ENCODE measurements at regions not wholly inside any gene's neighbourhood (a gene's known extent, or its start where the extent isn't known, plus 50 kb on each side); places are given as distances from the start of the nearest gene placed in this dataset.

DNA sequence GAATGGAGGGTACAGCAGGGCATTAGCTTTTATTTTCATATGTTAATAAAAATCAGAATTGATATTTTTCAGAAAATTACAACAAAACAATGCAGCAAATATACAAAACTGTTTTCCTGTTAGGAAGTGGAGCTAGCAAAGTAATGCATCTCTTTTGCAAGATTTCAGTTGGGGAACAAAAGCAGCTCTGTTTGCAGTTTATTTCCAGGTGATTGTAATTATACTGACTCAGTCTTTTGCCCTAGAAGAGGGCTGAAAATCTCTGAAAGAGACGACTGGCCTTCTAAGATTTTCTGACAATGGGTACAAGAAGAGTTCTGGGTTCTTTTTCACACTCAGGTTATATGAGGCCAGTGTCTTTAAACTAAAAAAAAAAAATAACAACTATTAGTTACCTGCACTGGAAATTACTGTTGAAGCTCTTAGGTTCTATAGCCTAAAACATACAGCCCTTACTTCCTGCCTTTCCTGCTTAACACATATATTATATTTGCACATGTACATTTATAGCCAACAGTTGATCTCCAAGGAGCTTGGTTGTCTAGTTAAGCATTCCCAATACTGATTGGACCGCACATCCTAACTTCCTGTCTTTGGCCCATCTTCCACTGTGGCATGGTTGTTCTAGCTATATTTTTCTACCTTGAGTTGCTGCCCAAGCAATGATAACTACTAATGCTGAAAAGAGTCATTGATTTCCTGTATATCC lies 199.1 kb upstream of the KRR1 start:
- POLR2A ChIA-PET = no interaction called here
- no peak overlapping the region for H3K4me3 Mint-ChIP-seq
- TF ChIP-seq, protein P1, sequence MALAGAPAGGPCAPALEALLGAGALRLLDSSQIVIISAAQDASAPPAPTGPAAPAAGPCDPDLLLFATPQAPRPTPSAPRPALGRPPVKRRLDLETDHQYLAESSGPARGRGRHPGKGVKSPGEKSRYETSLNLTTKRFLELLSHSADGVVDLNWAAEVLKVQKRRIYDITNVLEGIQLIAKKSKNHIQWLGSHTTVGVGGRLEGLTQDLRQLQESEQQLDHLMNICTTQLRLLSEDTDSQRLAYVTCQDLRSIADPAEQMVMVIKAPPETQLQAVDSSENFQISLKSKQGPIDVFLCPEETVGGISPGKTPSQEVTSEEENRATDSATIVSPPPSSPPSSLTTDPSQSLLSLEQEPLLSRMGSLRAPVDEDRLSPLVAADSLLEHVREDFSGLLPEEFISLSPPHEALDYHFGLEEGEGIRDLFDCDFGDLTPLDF (CRISPR knock-in tag; IDR thresholded peaks at IDR 0.05) = no peak
- TF ChIP-seq MYBL2 (CRISPR knock-in tag; IDR thresholded peaks at IDR 0.05) (no peak), TCF7 (CRISPR knock-in tag; IDR thresholded peaks at IDR 0.05; ENCODE audit: low read depth) (no peak), PRRX2 (CRISPR knock-in tag; IDR thresholded peaks at IDR 0.05) (no peak), NR1H2 (CRISPR knock-in tag; IDR thresholded peaks at IDR 0.05) (no peak), SP1 (CRISPR knock-in tag; conservative IDR thresholded peaks at IDR 0.05) (no peak), GRHL2 (CRISPR knock-in tag; IDR thresholded peaks at IDR 0.05; ENCODE audit: insufficient replicate concordance, severe bottlenecking) (no peak), ZNF121 (CRISPR knock-in tag; IDR thresholded peaks at IDR 0.05) (no peak), HMGA2 (CRISPR knock-in tag; IDR thresholded peaks at IDR 0.05) (no peak), CBFB (CRISPR knock-in tag; IDR thresholded peaks at IDR 0.05; ENCODE audit: low read depth) (no peak)
- TF ChIP-seq, protein P2, sequence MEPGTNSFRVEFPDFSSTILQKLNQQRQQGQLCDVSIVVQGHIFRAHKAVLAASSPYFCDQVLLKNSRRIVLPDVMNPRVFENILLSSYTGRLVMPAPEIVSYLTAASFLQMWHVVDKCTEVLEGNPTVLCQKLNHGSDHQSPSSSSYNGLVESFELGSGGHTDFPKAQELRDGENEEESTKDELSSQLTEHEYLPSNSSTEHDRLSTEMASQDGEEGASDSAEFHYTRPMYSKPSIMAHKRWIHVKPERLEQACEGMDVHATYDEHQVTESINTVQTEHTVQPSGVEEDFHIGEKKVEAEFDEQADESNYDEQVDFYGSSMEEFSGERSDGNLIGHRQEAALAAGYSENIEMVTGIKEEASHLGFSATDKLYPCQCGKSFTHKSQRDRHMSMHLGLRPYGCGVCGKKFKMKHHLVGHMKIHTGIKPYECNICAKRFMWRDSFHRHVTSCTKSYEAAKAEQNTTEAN (CRISPR knock-in tag; IDR thresholded peaks at IDR 0.05) = no peak
- TF ChIP-seq, protein P3, sequence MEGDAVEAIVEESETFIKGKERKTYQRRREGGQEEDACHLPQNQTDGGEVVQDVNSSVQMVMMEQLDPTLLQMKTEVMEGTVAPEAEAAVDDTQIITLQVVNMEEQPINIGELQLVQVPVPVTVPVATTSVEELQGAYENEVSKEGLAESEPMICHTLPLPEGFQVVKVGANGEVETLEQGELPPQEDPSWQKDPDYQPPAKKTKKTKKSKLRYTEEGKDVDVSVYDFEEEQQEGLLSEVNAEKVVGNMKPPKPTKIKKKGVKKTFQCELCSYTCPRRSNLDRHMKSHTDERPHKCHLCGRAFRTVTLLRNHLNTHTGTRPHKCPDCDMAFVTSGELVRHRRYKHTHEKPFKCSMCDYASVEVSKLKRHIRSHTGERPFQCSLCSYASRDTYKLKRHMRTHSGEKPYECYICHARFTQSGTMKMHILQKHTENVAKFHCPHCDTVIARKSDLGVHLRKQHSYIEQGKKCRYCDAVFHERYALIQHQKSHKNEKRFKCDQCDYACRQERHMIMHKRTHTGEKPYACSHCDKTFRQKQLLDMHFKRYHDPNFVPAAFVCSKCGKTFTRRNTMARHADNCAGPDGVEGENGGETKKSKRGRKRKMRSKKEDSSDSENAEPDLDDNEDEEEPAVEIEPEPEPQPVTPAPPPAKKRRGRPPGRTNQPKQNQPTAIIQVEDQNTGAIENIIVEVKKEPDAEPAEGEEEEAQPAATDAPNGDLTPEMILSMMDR (IDR thresholded peaks at IDR 0.05) = no peak
- TF ChIP-seq, protein P4, sequence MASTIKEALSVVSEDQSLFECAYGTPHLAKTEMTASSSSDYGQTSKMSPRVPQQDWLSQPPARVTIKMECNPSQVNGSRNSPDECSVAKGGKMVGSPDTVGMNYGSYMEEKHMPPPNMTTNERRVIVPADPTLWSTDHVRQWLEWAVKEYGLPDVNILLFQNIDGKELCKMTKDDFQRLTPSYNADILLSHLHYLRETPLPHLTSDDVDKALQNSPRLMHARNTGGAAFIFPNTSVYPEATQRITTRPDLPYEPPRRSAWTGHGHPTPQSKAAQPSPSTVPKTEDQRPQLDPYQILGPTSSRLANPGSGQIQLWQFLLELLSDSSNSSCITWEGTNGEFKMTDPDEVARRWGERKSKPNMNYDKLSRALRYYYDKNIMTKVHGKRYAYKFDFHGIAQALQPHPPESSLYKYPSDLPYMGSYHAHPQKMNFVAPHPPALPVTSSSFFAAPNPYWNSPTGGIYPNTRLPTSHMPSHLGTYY (CRISPR knock-in tag; IDR thresholded peaks at IDR 0.05) = no peak
- TF ChIP-seq, protein P5, sequence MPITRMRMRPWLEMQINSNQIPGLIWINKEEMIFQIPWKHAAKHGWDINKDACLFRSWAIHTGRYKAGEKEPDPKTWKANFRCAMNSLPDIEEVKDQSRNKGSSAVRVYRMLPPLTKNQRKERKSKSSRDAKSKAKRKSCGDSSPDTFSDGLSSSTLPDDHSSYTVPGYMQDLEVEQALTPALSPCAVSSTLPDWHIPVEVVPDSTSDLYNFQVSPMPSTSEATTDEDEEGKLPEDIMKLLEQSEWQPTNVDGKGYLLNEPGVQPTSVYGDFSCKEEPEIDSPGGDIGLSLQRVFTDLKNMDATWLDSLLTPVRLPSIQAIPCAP (CRISPR knock-in tag; IDR thresholded peaks at IDR 0.05) = no peak
- TF ChIP-seq, protein P6, sequence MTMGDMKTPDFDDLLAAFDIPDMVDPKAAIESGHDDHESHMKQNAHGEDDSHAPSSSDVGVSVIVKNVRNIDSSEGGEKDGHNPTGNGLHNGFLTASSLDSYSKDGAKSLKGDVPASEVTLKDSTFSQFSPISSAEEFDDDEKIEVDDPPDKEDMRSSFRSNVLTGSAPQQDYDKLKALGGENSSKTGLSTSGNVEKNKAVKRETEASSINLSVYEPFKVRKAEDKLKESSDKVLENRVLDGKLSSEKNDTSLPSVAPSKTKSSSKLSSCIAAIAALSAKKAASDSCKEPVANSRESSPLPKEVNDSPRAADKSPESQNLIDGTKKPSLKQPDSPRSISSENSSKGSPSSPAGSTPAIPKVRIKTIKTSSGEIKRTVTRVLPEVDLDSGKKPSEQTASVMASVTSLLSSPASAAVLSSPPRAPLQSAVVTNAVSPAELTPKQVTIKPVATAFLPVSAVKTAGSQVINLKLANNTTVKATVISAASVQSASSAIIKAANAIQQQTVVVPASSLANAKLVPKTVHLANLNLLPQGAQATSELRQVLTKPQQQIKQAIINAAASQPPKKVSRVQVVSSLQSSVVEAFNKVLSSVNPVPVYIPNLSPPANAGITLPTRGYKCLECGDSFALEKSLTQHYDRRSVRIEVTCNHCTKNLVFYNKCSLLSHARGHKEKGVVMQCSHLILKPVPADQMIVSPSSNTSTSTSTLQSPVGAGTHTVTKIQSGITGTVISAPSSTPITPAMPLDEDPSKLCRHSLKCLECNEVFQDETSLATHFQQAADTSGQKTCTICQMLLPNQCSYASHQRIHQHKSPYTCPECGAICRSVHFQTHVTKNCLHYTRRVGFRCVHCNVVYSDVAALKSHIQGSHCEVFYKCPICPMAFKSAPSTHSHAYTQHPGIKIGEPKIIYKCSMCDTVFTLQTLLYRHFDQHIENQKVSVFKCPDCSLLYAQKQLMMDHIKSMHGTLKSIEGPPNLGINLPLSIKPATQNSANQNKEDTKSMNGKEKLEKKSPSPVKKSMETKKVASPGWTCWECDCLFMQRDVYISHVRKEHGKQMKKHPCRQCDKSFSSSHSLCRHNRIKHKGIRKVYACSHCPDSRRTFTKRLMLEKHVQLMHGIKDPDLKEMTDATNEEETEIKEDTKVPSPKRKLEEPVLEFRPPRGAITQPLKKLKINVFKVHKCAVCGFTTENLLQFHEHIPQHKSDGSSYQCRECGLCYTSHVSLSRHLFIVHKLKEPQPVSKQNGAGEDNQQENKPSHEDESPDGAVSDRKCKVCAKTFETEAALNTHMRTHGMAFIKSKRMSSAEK (CRISPR knock-in tag; IDR thresholded peaks at IDR 0.05; ENCODE audit: borderline replicate concordance) = no peak
- TF ChIP-seq, protein P7, sequence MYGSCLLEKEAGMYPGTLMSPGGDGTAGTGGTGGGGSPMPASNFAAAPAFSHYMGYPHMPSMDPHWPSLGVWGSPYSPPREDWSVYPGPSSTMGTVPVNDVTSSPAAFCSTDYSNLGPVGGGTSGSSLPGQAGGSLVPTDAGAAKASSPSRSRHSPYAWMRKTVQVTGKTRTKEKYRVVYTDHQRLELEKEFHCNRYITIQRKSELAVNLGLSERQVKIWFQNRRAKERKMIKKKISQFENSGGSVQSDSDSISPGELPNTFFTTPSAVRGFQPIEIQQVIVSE (CRISPR knock-in tag; IDR thresholded peaks at IDR 0.05; ENCODE audit: borderline replicate concordance) = no peak
- TF ChIP-seq, protein P8, sequence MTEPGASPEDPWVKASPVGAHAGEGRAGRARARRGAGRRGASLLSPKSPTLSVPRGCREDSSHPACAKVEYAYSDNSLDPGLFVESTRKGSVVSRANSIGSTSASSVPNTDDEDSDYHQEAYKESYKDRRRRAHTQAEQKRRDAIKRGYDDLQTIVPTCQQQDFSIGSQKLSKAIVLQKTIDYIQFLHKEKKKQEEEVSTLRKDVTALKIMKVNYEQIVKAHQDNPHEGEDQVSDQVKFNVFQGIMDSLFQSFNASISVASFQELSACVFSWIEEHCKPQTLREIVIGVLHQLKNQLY (CRISPR knock-in tag; IDR thresholded peaks at IDR 0.05) = no peak
- TF ChIP-seq, protein P9, sequence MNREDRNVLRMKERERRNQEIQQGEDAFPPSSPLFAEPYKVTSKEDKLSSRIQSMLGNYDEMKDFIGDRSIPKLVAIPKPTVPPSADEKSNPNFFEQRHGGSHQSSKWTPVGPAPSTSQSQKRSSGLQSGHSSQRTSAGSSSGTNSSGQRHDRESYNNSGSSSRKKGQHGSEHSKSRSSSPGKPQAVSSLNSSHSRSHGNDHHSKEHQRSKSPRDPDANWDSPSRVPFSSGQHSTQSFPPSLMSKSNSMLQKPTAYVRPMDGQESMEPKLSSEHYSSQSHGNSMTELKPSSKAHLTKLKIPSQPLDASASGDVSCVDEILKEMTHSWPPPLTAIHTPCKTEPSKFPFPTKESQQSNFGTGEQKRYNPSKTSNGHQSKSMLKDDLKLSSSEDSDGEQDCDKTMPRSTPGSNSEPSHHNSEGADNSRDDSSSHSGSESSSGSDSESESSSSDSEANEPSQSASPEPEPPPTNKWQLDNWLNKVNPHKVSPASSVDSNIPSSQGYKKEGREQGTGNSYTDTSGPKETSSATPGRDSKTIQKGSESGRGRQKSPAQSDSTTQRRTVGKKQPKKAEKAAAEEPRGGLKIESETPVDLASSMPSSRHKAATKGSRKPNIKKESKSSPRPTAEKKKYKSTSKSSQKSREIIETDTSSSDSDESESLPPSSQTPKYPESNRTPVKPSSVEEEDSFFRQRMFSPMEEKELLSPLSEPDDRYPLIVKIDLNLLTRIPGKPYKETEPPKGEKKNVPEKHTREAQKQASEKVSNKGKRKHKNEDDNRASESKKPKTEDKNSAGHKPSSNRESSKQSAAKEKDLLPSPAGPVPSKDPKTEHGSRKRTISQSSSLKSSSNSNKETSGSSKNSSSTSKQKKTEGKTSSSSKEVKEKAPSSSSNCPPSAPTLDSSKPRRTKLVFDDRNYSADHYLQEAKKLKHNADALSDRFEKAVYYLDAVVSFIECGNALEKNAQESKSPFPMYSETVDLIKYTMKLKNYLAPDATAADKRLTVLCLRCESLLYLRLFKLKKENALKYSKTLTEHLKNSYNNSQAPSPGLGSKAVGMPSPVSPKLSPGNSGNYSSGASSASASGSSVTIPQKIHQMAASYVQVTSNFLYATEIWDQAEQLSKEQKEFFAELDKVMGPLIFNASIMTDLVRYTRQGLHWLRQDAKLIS (CRISPR knock-in tag; IDR thresholded peaks at IDR 0.05; ENCODE audit: borderline replicate concordance) = no peak
- DNase-seq (ENCODE audit: low spot score) = no peak
- H3K4me1 Mint-ChIP-seq = peaks cover 59% of the 10 kb centered on the region
- peaks cover 3% of the 10 kb centered on the region; the same call in 1 of the 2 replicates for H3K9me3 Mint-ChIP-seq
- H3K27ac Mint-ChIP-seq = no peak overlapping the region
- CTCF ChIA-PET = interaction anchor here (1.0 to 1.2 kb wide), 2 partner anchors 11 to 12 kb away, joined by 3 to 4 read pairs; no protein-coding TSS in a partner anchor
- no peaks in the 10 kb centered on the region for H3K27me3 Mint-ChIP-seq (ENCODE audit: low read depth)
- no peak for ATAC-seq
- H3K36me3 Mint-ChIP-seq = no peaks in the 10 kb centered on the region

Measured in WTC11 (cell line).